ENCODE measurements at regions not wholly inside any gene's neighbourhood (a gene's known extent, or its start where the extent isn't known, plus 50 kb on each side); places are given as distances from the start of the nearest gene placed in this dataset.

- DNase-seq (ENCODE audit: low spot score in 2 of 2, unreplicated experiment in 2 of 2): no peak
- H3K36me3 Mint-ChIP-seq: no peaks in the 10 kb centered on the region
- H3K27ac Mint-ChIP-seq: no peak overlapping the region
- TF ChIP-seq CTCF (IDR thresholded peaks at IDR 0.05; ENCODE audit: unreplicated experiment): no peak
- no peaks in the 10 kb centered on the region for H3K9me3 Mint-ChIP-seq
- peaks cover 25% of the 10 kb centered on the region for H3K27me3 Mint-ChIP-seq (ENCODE audit: low read depth)
- no peak overlapping the region for H3K4me3 Mint-ChIP-seq
- no peaks in the 10 kb centered on the region for H3K4me1 Mint-ChIP-seq
Observed at GRCh38 chr6:40244699-40245098, 310.4 kb upstream of the MOCS1 start.

DNA sequence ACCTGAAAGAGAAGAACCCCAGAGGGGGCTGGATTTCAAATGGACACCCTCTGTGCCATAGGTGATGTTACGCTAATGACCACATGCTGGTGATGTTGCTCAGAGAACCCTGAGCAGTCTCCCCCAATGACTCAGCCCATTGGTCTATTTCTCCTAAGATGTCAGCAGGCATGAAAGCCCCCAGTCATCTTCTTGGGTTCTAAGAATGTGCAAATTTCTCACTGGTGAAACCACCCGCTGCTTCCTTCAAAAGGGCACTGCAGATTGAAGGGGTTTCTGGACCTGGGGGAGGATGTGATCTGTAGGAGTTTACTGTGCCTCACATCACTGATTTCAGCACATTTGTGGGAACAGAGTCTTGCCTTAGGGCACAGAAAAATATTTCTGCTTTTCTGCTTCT is 298.4 kb upstream of the MOCS1 start:
- H3K4me3 Mint-ChIP-seq: no peak overlapping the region
- no peak overlapping the region for H3K27ac Mint-ChIP-seq
- no peaks in the 10 kb centered on the region for H3K4me1 Mint-ChIP-seq
- no peaks in the 10 kb centered on the region for H3K36me3 Mint-ChIP-seq
- H3K27me3 Mint-ChIP-seq (ENCODE audit: low read depth): peaks cover 15% of the 10 kb centered on the region
- no peak for DNase-seq (ENCODE audit: low spot score in 2 of 2, unreplicated experiment in 2 of 2)
- TF ChIP-seq CTCF (IDR thresholded peaks at IDR 0.05; ENCODE audit: unreplicated experiment): no peak
- peaks cover 23% of the 10 kb centered on the region for H3K9me3 Mint-ChIP-seq

GRCh38 chr6:40227735-40228134 is 293.5 kb upstream of the MOCS1 start:
- DNase-seq (ENCODE audit: low spot score in 2 of 2, unreplicated experiment in 2 of 2): no peak
- H3K27me3 Mint-ChIP-seq (ENCODE audit: low read depth): peaks cover 22% of the 10 kb centered on the region
- H3K36me3 Mint-ChIP-seq: no peaks in the 10 kb centered on the region
- H3K9me3 Mint-ChIP-seq: peaks cover 21% of the 10 kb centered on the region
- no peak overlapping the region for H3K4me3 Mint-ChIP-seq
- TF ChIP-seq CTCF (IDR thresholded peaks at IDR 0.05; ENCODE audit: unreplicated experiment): no peak
- no peak overlapping the region for H3K27ac Mint-ChIP-seq
- no peaks in the 10 kb centered on the region for H3K4me1 Mint-ChIP-seq

DNA sequence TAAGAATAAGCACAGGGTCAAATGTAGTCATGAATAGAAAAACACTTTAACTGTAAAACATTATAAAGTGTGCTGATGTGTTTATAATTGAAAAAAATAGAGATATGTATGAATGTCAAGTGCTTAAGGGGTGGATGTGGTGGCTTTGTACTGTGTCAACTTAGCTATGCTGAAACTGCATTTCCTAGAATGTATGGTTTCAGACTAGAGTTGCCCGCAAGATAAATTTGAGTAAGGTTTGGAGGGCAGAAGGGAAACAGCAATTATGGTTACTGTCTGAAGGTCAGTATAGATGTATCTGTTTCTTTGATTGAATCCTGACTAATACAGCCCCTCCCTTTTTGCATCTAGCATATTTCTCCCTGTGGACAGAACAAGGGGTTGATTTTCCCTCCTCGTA is 288.1 kb upstream of the MOCS1 start:
- Mint-ChIP-seq H3K4me1 (no peaks in the 10 kb centered on the region), H3K36me3 (no peaks in the 10 kb centered on the region), H3K9me3 (peaks cover 21% of the 10 kb centered on the region), H3K4me3 (no peak overlapping the region), H3K27ac (no peak overlapping the region), H3K27me3 (ENCODE audit: low read depth) (peaks cover 18% of the 10 kb centered on the region)
- TF ChIP-seq CTCF (IDR thresholded peaks at IDR 0.05; ENCODE audit: unreplicated experiment): no peak
- DNase-seq (ENCODE audit: low spot score in 2 of 2, unreplicated experiment in 2 of 2): no peak

DNA sequence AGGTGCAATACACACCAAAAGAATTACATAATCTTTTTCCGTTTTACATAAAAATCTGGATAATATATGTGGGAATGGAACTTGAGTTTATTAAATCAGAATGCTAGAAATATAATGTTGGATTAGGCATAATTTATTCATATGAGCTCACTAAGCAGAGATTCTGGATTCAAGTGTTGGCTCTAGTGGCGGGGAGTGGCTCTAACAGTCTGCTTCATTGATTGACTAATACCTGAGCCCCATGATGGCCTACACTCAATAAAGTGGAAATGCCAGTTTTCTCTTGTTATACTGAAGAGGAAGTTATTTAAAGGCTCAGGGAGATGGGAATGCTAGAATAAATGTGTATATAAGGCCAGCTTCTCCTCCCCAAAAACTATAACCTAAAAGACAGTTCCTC is 285.5 kb upstream of the MOCS1 start:
- H3K9me3 Mint-ChIP-seq: peaks cover 13% of the 10 kb centered on the region

More for the DNA sequence above, 285.5 kb upstream of the MOCS1 start:
- Mint-ChIP-seq H3K4me1 (no peaks in the 10 kb centered on the region), H3K36me3 (no peaks in the 10 kb centered on the region), H3K4me3 (no peak overlapping the region), H3K27me3 (ENCODE audit: low read depth) (peaks cover 16% of the 10 kb centered on the region), H3K27ac (no peak overlapping the region)
- TF ChIP-seq CTCF (IDR thresholded peaks at IDR 0.05; ENCODE audit: unreplicated experiment): no peak
- DNase-seq (ENCODE audit: low spot score in 2 of 2, unreplicated experiment in 2 of 2): no peak
